Transverse colon (tissue), 3 donors: ENCODE measurements at regions not wholly inside any gene's neighbourhood (a gene's known extent, or its start where the extent isn't known, plus 50 kb on each side); places are given as distances from the start of the nearest gene placed in this dataset.

Experiments used
- EP300 ChIP-seq: sonication (generic); formaldehyde crosslinking; IDR thresholded peaks from one replicate; pipeline ENCODE4 v1.6.1; 2017; ENCODE audit warnings: antibody characterized with exemption, low read depth
- TF ChIP-seq, protein P1 (sequence below), 5 experiments: fragments of 200-600 bp in 3 of 5; fragments of 450-650 bp in 2 of 5; sonication (generic) in 3 of 5; IDR thresholded peaks; 1 replicate in 2 of 5; 2 replicates in 3 of 5; pipeline ENCODE4 v1.5.1; 2016 to 2017; ENCODE audit warnings: antibody characterized with exemption in 5 of 5, inconsistent platforms in 3 of 5, mild to moderate bottlenecking in 2 of 5, moderate library complexity in 1 of 5

DNA sequence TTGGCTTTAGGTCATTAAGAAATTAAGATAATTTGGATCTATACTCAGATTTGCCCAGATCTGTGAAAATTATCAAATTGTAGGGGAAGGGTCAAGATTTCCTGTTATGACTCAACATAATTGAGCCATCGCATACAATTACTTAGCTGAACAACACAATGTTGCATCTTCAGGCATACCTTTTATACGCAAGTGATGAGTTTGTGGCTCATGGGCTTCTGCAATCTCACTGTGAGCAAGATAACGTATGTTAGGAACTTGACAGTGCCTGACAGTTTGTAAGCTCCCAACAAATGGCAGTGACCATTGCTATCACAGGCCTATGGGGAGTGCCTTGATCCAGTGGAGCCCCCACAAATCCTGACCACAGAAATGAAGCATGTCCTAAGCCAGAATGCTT lies 199.7 kb downstream of the BCAT1 start:
- TF ChIP-seq, protein P1, sequence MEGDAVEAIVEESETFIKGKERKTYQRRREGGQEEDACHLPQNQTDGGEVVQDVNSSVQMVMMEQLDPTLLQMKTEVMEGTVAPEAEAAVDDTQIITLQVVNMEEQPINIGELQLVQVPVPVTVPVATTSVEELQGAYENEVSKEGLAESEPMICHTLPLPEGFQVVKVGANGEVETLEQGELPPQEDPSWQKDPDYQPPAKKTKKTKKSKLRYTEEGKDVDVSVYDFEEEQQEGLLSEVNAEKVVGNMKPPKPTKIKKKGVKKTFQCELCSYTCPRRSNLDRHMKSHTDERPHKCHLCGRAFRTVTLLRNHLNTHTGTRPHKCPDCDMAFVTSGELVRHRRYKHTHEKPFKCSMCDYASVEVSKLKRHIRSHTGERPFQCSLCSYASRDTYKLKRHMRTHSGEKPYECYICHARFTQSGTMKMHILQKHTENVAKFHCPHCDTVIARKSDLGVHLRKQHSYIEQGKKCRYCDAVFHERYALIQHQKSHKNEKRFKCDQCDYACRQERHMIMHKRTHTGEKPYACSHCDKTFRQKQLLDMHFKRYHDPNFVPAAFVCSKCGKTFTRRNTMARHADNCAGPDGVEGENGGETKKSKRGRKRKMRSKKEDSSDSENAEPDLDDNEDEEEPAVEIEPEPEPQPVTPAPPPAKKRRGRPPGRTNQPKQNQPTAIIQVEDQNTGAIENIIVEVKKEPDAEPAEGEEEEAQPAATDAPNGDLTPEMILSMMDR (IDR thresholded peaks at IDR 0.05), result no peak
- TF ChIP-seq EP300, result no peak
